Skeletal muscle tissue (tissue), 3 donors: ENCODE measurements at regions not wholly inside any gene's neighbourhood (a gene's known extent, or its start where the extent isn't known, plus 50 kb on each side); places are given as distances from the start of the nearest gene placed in this dataset.

Experiments
- H3K27ac ChIP-seq: one replicate; pipeline ENCODE4 v1.7.0; 2013; ENCODE audit warnings: mild to moderate bottlenecking, low read depth, low read length, inconsistent platforms
- H3K27me3 ChIP-seq, 3 donors: one replicate each; pipeline ENCODE4 v1.7.0; 2013; ENCODE audit warnings: low read length in 3 of 3; ENCODE audit not compliant: control insufficient read depth in 3 of 3, insufficient read depth in 3 of 3
- H3K36me3 ChIP-seq, 3 donors: one replicate each; pipeline ENCODE4 v1.7.0; 2013; ENCODE audit warnings: low read length in 3 of 3; ENCODE audit not compliant: control insufficient read depth in 3 of 3, insufficient read depth in 3 of 3
- H3K4me1 ChIP-seq, 3 donors: one replicate each; pipeline ENCODE4 v1.7.0; 2013; ENCODE audit warnings: low read length in 3 of 3, mild to moderate bottlenecking in 3 of 3; ENCODE audit not compliant: control insufficient read depth in 3 of 3, insufficient read depth in 3 of 3
- H3K4me3 ChIP-seq, 3 donors: one replicate each; pipeline ENCODE4 v1.7.0; 2013; ENCODE audit warnings: low read length in 3 of 3
- H3K9ac ChIP-seq, 3 donors: one replicate each; pipeline ENCODE4 v1.7.0; 2013; ENCODE audit warnings: low read length in 3 of 3, mild to moderate bottlenecking in 3 of 3, moderate library complexity in 2 of 3, low read depth in 1 of 3
- H3K9me3 ChIP-seq, 3 donors: one replicate each; pipeline ENCODE4 v1.7.0; 2013; ENCODE audit warnings: low read length in 3 of 3; ENCODE audit not compliant: control insufficient read depth in 3 of 3
- donor health status: Osteomylitis.

DNA sequence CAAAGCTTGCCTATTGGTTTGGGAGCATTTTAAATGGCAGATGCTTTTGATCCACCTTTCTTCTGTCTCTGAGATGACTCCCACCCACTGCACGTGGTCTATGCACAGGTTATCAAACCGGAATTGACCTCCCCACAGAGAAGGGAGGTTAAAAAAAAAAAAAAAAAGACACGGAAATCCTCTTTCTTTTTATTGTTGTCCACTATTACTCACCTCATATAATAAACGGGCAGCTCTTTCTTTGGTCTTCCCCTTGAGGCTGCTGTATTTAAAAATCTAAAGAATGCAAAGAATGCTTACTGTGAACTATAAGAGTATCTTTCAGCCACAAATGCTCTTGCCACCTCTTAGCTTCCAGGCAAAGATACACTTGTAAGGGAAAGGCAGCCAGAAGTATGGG is 329.7 kb downstream of the NDFIP2 start:
- H3K4me3 ChIP-seq: no peak overlapping the region
- no peak overlapping the region for H3K9ac ChIP-seq
- H3K36me3 ChIP-seq: no peaks in the 10 kb centered on the region
- no peaks in the 10 kb centered on the region for H3K27me3 ChIP-seq
- H3K27ac ChIP-seq: no peak overlapping the region
- no peaks in the 10 kb centered on the region for H3K9me3 ChIP-seq
- H3K4me1 ChIP-seq: no peaks in the 10 kb centered on the region

DNA sequence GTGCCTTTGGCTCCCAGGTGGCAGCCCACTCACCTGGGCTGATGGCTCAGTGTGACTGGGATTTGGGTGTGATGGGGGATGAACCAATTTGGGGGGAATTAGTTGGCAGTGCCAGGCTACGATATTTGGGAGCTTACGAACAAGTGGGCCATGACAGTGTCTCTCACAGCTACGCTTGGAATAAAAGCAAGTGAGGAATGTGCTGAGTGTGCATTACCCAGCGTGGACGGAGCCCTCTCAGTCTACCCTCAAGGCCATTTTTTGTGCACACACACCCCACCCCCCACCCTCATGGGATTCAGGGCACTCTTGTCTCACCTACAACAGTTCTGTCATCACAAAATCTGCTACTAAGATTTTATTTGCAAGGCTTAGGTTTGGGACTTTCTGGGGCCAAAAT is 329.1 kb downstream of the NDFIP2 start:
- no peak overlapping the region for H3K27ac ChIP-seq
- no peaks in the 10 kb centered on the region for H3K36me3 ChIP-seq
- H3K4me3 ChIP-seq: no peak overlapping the region
- no peak overlapping the region for H3K9ac ChIP-seq
- no peaks in the 10 kb centered on the region for H3K9me3 ChIP-seq
- H3K4me1 ChIP-seq: no peaks in the 10 kb centered on the region
- H3K27me3 ChIP-seq: no peaks in the 10 kb centered on the region

DNA sequence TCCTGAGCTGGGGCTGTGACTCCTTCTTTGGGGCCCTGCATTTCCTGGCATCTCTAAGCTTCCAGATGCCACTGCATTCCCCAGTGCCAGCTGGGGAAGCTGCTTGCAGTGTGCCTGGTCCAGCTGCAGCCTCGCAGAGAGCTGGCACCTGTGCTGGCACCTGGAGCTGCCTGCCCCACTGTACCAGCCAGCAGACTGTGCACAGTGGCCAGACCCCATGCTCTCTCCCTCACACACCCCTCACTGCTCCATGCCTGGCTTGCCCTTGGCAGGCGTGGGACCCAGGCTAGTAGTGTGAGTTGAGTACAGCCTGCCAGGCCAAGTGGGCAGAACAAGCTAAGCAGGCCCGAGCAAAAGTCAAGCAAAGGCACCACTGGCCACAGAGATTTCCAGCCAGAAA is 327.5 kb downstream of the NDFIP2 start:
- no peak overlapping the region for H3K9ac ChIP-seq
- H3K9me3 ChIP-seq: no peaks in the 10 kb centered on the region
- no peaks in the 10 kb centered on the region for H3K27me3 ChIP-seq
- no peak overlapping the region for H3K4me3 ChIP-seq
- H3K4me1 ChIP-seq: no peaks in the 10 kb centered on the region
- H3K27ac ChIP-seq: no peak overlapping the region
- H3K36me3 ChIP-seq: no peaks in the 10 kb centered on the region

DNA sequence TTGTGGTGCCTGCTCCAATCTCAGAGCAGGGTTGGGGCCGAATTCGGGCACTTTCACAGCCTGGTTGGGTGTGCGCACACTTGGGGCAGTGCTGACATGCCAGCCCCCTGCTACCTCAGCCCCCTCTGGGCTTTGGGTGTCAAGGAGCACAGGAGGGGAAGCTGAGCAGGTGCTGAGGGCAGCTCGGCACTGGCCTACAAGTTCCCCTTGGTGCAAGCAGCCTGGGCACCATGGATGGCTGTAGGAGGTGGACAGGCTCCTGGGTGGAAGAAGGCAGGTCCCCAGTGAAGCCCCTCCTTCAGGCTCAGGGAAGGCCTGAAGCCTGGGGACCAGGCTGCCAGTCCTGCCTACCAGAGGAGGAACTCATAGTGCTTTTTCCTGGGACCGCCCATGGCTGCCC is 326.6 kb downstream of the NDFIP2 start:
- H3K36me3 ChIP-seq: no peaks in the 10 kb centered on the region
- no peak overlapping the region for H3K9ac ChIP-seq
- H3K4me1 ChIP-seq: no peaks in the 10 kb centered on the region
- no peak overlapping the region for H3K4me3 ChIP-seq
- H3K27me3 ChIP-seq: no peaks in the 10 kb centered on the region
- H3K27ac ChIP-seq: no peak overlapping the region
- H3K9me3 ChIP-seq: no peaks in the 10 kb centered on the region

DNA sequence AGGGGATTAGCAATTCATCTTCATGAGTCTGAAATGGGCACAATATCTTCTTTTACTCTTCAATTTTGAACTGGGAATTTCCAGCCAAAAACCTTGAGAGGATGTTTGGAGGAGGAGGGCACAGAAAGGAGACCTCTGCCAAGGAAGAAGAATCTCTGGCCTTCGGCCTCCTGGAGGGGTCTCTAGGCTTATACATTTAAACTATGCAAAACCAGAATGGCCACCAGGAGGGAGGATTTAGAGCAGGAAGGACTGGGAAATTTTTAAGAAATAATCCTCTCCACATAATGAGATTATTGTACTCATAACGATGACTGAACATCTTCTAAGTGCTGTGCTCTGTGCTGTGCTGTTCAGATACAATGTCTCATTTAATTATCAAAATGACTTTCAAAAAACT is 325.9 kb downstream of the NDFIP2 start:
- Histone ChIP-seq H3K4me3 (no peak overlapping the region), H3K4me1 (no peaks in the 10 kb centered on the region), H3K36me3 (no peaks in the 10 kb centered on the region), H3K9me3 (no peaks in the 10 kb centered on the region), H3K27ac (no peak overlapping the region), H3K9ac (no peak overlapping the region), H3K27me3 (no peaks in the 10 kb centered on the region)

DNA sequence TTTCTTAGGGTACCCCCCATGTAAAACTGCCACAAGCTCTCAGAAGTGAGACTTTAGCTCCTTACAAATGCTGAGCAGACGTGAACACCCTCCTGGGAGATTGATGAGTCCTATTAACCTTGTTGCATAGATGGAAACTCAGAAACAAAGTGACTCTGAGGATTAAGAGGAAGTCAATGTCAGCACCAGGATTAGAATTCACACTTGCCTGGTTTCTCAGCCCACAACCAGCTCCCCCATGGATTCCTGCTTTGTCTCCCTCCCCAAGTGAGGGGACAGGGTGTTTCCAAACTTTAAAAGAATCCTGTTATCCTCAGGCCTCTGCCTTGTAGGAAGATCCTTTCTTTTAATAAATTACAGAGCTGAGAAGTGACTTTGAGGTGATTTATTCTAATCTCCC is 324.4 kb downstream of the NDFIP2 start:
- Histone ChIP-seq H3K9me3 (no peaks in the 10 kb centered on the region), H3K4me3 (no peak overlapping the region), H3K27ac (no peak overlapping the region), H3K9ac (no peak overlapping the region), H3K36me3 (no peaks in the 10 kb centered on the region), H3K4me1 (no peaks in the 10 kb centered on the region), H3K27me3 (no peaks in the 10 kb centered on the region)

DNA sequence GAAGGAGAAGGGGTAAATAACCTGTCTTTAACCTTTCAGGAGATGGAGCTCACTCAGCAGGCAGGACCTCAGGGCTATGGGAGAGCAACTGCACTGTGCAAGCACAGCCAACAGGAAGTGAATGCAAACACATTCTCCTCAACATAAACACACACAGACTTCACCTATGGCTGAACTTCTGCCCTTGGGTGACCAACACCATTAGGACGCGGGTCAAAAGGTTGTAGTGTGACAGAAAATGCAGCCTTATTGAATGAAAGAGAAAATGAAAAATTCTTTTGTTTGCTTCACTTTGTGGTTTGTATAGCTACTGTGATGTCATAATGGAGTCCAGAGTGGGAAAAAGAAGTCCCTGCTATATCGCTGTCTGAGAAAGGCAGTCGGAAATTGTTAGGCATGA is 323.0 kb downstream of the NDFIP2 start:
- Histone ChIP-seq H3K27me3 (no peaks in the 10 kb centered on the region), H3K4me3 (no peak overlapping the region), H3K4me1 (no peaks in the 10 kb centered on the region), H3K27ac (no peak overlapping the region), H3K9ac (no peak overlapping the region), H3K36me3 (no peaks in the 10 kb centered on the region), H3K9me3 (no peaks in the 10 kb centered on the region)

DNA sequence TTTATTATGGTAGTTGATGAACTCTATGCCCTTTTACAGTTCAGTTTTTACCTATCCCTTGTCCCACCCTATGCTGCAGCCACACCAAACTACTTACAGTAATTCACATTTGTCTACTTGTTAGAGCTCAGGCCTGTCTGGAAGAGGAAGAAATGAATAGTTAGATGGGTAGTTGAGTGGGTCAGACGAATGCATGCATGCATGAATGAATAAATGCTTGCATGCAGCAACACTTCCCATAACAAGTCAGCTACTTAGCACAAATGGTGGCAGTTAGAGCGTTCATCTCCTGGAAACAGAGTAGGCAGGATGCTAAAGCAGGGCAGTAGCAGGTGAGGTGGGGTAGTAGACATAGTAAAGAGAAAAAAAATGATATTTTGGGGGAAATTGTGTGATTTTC is 322.3 kb downstream of the NDFIP2 start:
- H3K9ac ChIP-seq: no peak overlapping the region
- no peaks in the 10 kb centered on the region for H3K36me3 ChIP-seq
- H3K27me3 ChIP-seq: no peaks in the 10 kb centered on the region
- H3K4me3 ChIP-seq: no peak overlapping the region
- no peaks in the 10 kb centered on the region for H3K4me1 ChIP-seq
- no peak overlapping the region for H3K27ac ChIP-seq
- no peaks in the 10 kb centered on the region for H3K9me3 ChIP-seq

DNA sequence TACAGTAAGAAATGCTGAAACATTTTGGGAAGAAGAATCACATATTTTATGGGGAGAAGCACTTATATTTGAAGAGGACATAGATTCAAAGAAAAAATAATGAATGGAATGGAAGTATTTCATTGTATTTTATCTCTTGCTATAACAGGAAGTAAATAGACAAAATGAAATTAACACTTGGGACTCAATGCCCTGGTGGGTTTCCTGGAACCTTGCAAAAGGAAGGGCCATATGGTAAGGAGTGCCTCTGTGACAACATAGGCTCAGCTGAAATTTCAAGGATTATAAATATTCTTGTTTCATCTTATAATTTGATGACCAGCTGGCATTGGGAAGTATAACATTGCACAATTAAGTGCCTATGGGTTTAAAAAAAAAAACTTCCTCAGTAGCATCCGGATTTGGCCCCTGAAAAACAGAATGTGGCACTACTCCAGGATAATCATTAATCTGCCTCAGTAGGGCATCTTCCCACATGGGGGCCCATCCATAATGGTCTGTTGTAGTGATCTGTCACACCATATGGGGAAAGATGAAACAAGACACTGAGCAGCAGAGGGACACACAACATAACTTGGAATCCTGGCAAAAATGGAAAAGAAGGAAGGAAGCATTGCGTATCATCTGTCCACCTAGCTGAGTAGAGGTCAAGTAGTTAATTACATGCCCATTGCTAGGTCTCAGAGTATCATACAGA is 321.6 kb downstream of the NDFIP2 start:
- no peaks in the 10 kb centered on the region for H3K9me3 ChIP-seq
- H3K4me1 ChIP-seq: no peaks in the 10 kb centered on the region
- H3K4me3 ChIP-seq: no peak overlapping the region
- no peaks in the 10 kb centered on the region for H3K27me3 ChIP-seq
- H3K36me3 ChIP-seq: no peaks in the 10 kb centered on the region
- no peak overlapping the region for H3K9ac ChIP-seq
- H3K27ac ChIP-seq: no peak overlapping the region

DNA sequence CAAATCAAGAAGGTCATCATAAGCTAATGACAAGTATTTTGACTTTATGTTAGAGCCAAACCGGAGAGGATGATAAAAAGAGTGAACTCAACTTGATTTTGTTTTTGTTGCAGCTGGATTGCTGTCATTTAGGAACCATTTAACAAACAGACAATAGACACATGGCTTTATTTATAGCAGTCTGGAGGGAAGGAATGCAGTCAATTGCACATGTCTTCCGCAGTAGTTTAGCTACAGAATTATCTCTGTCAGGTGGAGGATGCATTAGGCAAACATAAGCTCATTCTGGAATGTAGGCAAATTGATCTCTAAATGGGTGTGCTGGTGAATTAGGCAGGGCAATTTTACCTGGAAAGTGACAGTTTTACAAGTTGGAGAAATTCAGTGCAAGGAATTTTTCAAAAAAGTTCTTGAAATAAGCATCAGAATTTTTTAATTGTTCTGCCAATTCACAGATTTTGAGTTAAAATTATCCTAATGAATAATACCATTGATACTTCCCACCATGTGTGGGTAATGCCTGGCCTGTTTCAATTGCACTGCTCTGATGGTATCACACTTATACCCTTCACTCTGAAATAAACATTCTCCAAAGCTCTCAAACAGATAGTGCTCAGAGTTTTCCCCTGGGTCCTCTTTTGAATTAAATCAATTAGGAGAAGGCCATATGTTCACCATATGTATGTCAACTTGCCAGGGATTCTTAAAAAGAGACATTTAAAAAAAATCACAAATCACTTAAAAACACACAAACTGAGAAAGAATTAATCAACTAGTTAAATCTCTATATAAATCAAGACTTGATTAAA is 318.3 kb downstream of the NDFIP2 start:
- Histone ChIP-seq H3K9ac (no peak overlapping the region), H3K9me3 (no peaks in the 10 kb centered on the region), H3K27me3 (no peaks in the 10 kb centered on the region), H3K4me3 (no peak overlapping the region), H3K4me1 (no peaks in the 10 kb centered on the region), H3K36me3 (no peaks in the 10 kb centered on the region), H3K27ac (no peak overlapping the region)
